Hematopoietic multipotent progenitor cell treated with erythropoietin and hydrocortisone succinate and interleukin-3 and kit ligand, for 15 days (in vitro differentiated cells): ENCODE measurements at regions not wholly inside any gene's neighbourhood (a gene's known extent, or its start where the extent isn't known, plus 50 kb on each side); places are given as distances from the start of the nearest gene placed in this dataset.

Source experiments
- DNase-seq: peaks from one replicate; pipeline ENCODE4 v3.0.0-alpha.2; 2015; ENCODE audit warnings: low spot score

GRCh38 chr6:8276148-8276547 lies 159.2 kb downstream of the SLC35B3 start:
- DNase-seq: no peak

- no peak for DNase-seq
These were observed 159.7 kb downstream of the SLC35B3 start for GRCh38 chr6:8275667-8276066.

GRCh38 chr6:8274226-8274625 lies 161.1 kb downstream of the SLC35B3 start:
- no peak for DNase-seq

GRCh38 chr6:8269872-8270454 lies 165.4 kb downstream of the SLC35B3 start:
- no peak for DNase-seq

GRCh38 chr6:8269094-8269493 lies 166.3 kb downstream of the SLC35B3 start:
- no peak for DNase-seq

- DNase-seq: no peak
These were observed 166.3 kb upstream of the EEF1E1 start for GRCh38 chr6:8268606-8269005.

GRCh38 chr6:8268156-8268555 lies 165.8 kb upstream of the EEF1E1 start:
- no peak for DNase-seq

GRCh38 chr6:8260610-8261009 lies 158.3 kb upstream of the EEF1E1 start:
- no peak for DNase-seq

- DNase-seq: no peak
These were observed 144.1 kb upstream of the EEF1E1 start for GRCh38 chr6:8246403-8246802.

- DNase-seq: no peak
These were observed 143.4 kb upstream of the EEF1E1 start for GRCh38 chr6:8245726-8246125.

- no peak for DNase-seq
These were observed 141.1 kb upstream of the EEF1E1 start for GRCh38 chr6:8243475-8243874.

- no peak for DNase-seq
These were observed 140.5 kb upstream of the EEF1E1 start for GRCh38 chr6:8242885-8243284.

- DNase-seq: no peak
These were observed 138.0 kb upstream of the EEF1E1 start for GRCh38 chr6:8240301-8240700.

GRCh38 chr6:8238773-8239683 lies 136.7 kb upstream of the EEF1E1 start:
- no peak for DNase-seq

- DNase-seq: no peak
These were observed 135.3 kb upstream of the EEF1E1 start for GRCh38 chr6:8237668-8238067.

GRCh38 chr6:8236956-8237355 lies 134.6 kb upstream of the EEF1E1 start:
- DNase-seq: no peak

GRCh38 chr6:8234321-8234720 lies 132.0 kb upstream of the EEF1E1 start:
- no peak for DNase-seq

- DNase-seq: no peak
These were observed 129.6 kb upstream of the EEF1E1 start for GRCh38 chr6:8231956-8232355.

GRCh38 chr6:8229915-8230756 lies 127.8 kb upstream of the EEF1E1 start:
- no peak for DNase-seq

- no peak for DNase-seq
These were observed 122.8 kb upstream of the EEF1E1 start for GRCh38 chr6:8225113-8225512.

GRCh38 chr6:8223678-8224077 lies 121.3 kb upstream of the EEF1E1 start:
- DNase-seq: no peak

GRCh38 chr6:8219352-8219943 lies 117.1 kb upstream of the EEF1E1 start:
- DNase-seq: peak; percentile 43
